SU-DHL-6 (cell line): ENCODE measurements at regions not wholly inside any gene's neighbourhood (a gene's known extent, or its start where the extent isn't known, plus 50 kb on each side); places are given as distances from the start of the nearest gene placed in this dataset.

Experiments used
- H2AFZ ChIP-seq: fragments of 200-600 bp; sonication (generic); 2 replicates; pipeline ENCODE4 v1.6.1; 2014; ENCODE audit warnings: low read depth, mild to moderate bottlenecking, moderate library complexity, mixed read lengths, antibody characterized with exemption, low read length; ENCODE audit not compliant: severe bottlenecking
- H3F3A ChIP-seq: fragments of 200-600 bp; shearing (Covaris generic); 2 replicates; pipeline ENCODE4 v1.6.0; 2016; ENCODE audit warnings: antibody characterized with exemption, mild to moderate bottlenecking; ENCODE audit not compliant: insufficient read depth
- H3K27ac ChIP-seq: fragments of 200-600 bp; sonication (generic); 2 replicates; pipeline ENCODE4 v1.5.1; 2016; ENCODE audit warnings: low read depth, mild to moderate bottlenecking, low read length, moderate library complexity, mixed read lengths
- H3K27me3 ChIP-seq: fragments of 200-600 bp; sonication (generic), shearing (Covaris generic); 2 replicates; pipeline ENCODE4 v1.6.0; 2014; ENCODE audit warnings: mild to moderate bottlenecking, low read length
- H3K36me3 ChIP-seq: fragments of 200-600 bp; sonication (generic); 2 replicates; pipeline ENCODE4 v1.6.1; 2014; ENCODE audit warnings: mild to moderate bottlenecking, low read length, mixed read lengths
- H3K4me2 ChIP-seq: fragments of 300-600, 200-600 bp; shearing (Covaris generic), sonication (generic); 2 replicates; pipeline ENCODE4 v1.6.0; 2014; ENCODE audit warnings: low read length, low read depth, mild to moderate bottlenecking; ENCODE audit not compliant: poor library complexity, severe bottlenecking
- H3K4me3 ChIP-seq: fragments of 200-600 bp; sonication (generic); 2 replicates; pipeline ENCODE4 v1.5.1; 2014; ENCODE audit warnings: antibody characterized with exemption, low read length, mild to moderate bottlenecking, mixed read lengths; ENCODE audit not compliant: insufficient read depth, poor library complexity, severe bottlenecking
- H3K79me2 ChIP-seq: fragments of 200-600 bp; sonication (generic); 2 replicates; pipeline ENCODE4 v1.6.1; 2014; ENCODE audit warnings: mild to moderate bottlenecking, low read length, moderate library complexity; ENCODE audit not compliant: insufficient read depth
- H3K9ac ChIP-seq: fragments of 200-600 bp; sonication (generic); 2 replicates; pipeline ENCODE4 v1.7.0; 2014; ENCODE audit warnings: mild to moderate bottlenecking, low read length
- H3K9me2 ChIP-seq: fragments of 200-600 bp; sonication (generic); replicated peaks from 2 replicates; pipeline ENCODE4 v1.6.1; 2014; ENCODE audit warnings: low read length; ENCODE audit not compliant: insufficient read depth
- H3K9me3 ChIP-seq: fragments of 200-600 bp; sonication (generic); 2 replicates; pipeline ENCODE4 v1.6.1; 2014; ENCODE audit warnings: low read length, mixed read lengths; ENCODE audit not compliant: insufficient read depth
- H4K20me1 ChIP-seq: fragments of 200-600 bp; sonication (generic); 2 replicates; pipeline ENCODE4 v1.6.1; 2014; ENCODE audit warnings: low read depth, mild to moderate bottlenecking, antibody characterized with exemption, low read length, moderate library complexity, mixed read lengths
- CTCF ChIP-seq: fragments of 200-600 bp; sonication (generic); IDR thresholded peaks from one replicate; pipeline ENCODE4 v1.5.1; 2017; ENCODE audit warnings: antibody characterized with exemption, mild to moderate bottlenecking, low read length, moderate library complexity; ENCODE audit not compliant: insufficient read depth, poor library complexity, severe bottlenecking
- EZH2phosphoT487 ChIP-seq: fragments of 200-600 bp; sonication (generic), shearing (Covaris generic); conservative IDR thresholded peaks from 2 replicates; pipeline ENCODE4 v1.6.1; 2018; ENCODE audit warnings: mild to moderate bottlenecking, antibody characterized with exemption, low read length, moderate library complexity, mixed read lengths

GRCh38 chr7:89988074-89988473 lies 166.2 kb upstream of the STEAP1 start:
- no peak overlapping the region for H3K4me3 ChIP-seq
- H3F3A ChIP-seq, result no peaks in the 10 kb centered on the region

GRCh38 chr7:89989454-89989853 lies 164.8 kb upstream of the STEAP1 start:
- Histone ChIP-seq H3K79me2 (no peaks in the 10 kb centered on the region), H3K9me2 (no peaks in the 10 kb centered on the region), H3K9me3 (no peaks in the 10 kb centered on the region), H3K4me3 (no peak overlapping the region), H3K27ac (no peak overlapping the region), H3K9ac (no peak overlapping the region), H3K36me3 (no peaks in the 10 kb centered on the region), H2AFZ (no peak overlapping the region), H3F3A (no peaks in the 10 kb centered on the region), H3K4me2 (no peak overlapping the region), H3K27me3 (no peaks in the 10 kb centered on the region), H4K20me1 (no peaks in the 10 kb centered on the region)
- TF ChIP-seq CTCF (no peak), EZH2phosphoT487 (no peak)

More at GRCh38 chr7:89988074-89988473, 166.2 kb upstream of the STEAP1 start:
- no peak overlapping the region for H2AFZ ChIP-seq
- no peaks in the 10 kb centered on the region for H3K79me2 ChIP-seq
- H3K4me2 ChIP-seq, result no peak overlapping the region
- H3K9me3 ChIP-seq, result no peaks in the 10 kb centered on the region
- no peak overlapping the region for H3K9ac ChIP-seq
- TF ChIP-seq CTCF (no peak), EZH2phosphoT487 (no peak)
- no peaks in the 10 kb centered on the region for H4K20me1 ChIP-seq
- H3K27ac ChIP-seq, result no peak overlapping the region
- H3K36me3 ChIP-seq, result no peaks in the 10 kb centered on the region
- no peaks in the 10 kb centered on the region for H3K27me3 ChIP-seq
- no peaks in the 10 kb centered on the region for H3K9me2 ChIP-seq

GRCh38 chr7:89994483-89994882 lies 159.8 kb upstream of the STEAP1 start:
- Histone ChIP-seq H3K27ac (no peak overlapping the region), H3K4me2 (no peak overlapping the region), H3K9ac (no peak overlapping the region), H3K9me2 (no peaks in the 10 kb centered on the region), H3K79me2 (no peaks in the 10 kb centered on the region), H3K4me3 (no peak overlapping the region), H3K27me3 (no peaks in the 10 kb centered on the region), H4K20me1 (no peaks in the 10 kb centered on the region), H3K9me3 (no peaks in the 10 kb centered on the region), H2AFZ (no peak overlapping the region), H3F3A (no peaks in the 10 kb centered on the region), H3K36me3 (no peaks in the 10 kb centered on the region)
- TF ChIP-seq EZH2phosphoT487 (no peak), CTCF (no peak)
